BJ (cell line): ENCODE measurements at regions not wholly inside any gene's neighbourhood (a gene's known extent, or its start where the extent isn't known, plus 50 kb on each side); places are given as distances from the start of the nearest gene placed in this dataset.

Experiments
- CTCF ChIA-PET: fragments of 350-600 bp; formaldehyde crosslinking; extraction: SDS; loops from one replicate; lab custom pipeline; 2021; ENCODE audit warnings: antibody characterized with exemption, inconsistent platforms; lab: Yijun Ruan, JAX
- POLR2A ChIA-PET: fragments of 300-600 bp; sonication (Branson Sonifier 250); formaldehyde crosslinking; extraction: SDS; loops from one replicate; lab custom pipeline; 2021; ENCODE audit warnings: antibody characterized with exemption; lab: Charles Lee
- DNase-seq: peaks from one replicate; pipeline ENCODE4 v3.0.0-alpha.2; 2011; ENCODE audit warnings: low read depth
- H3K27me3 ChIP-seq: 2 replicates; pipeline ENCODE4 v1.6.0; 2011; ENCODE audit warnings: low read length; ENCODE audit not compliant: control insufficient read depth, insufficient read depth
- H3K36me3 ChIP-seq: 2 replicates; pipeline ENCODE4 v1.5.1; 2011; ENCODE audit warnings: low read length; ENCODE audit not compliant: control insufficient read depth, insufficient read depth
- H3K4me3 ChIP-seq: 2 replicates; pipeline ENCODE4 v1.5.1; 2011; ENCODE audit warnings: low read depth, mild to moderate bottlenecking, control low read depth, low read length
- CTCF ChIP-seq: IDR thresholded peaks from 2 replicates; pipeline ENCODE4 v1.5.1; 2011; ENCODE audit warnings: low read depth, mild to moderate bottlenecking, control low read depth, inconsistent platforms, low read length, moderate library complexity; ENCODE audit not compliant: insufficient read depth

- CTCF ChIA-PET = interaction anchor here (0.5 to 5.8 kb wide), 18 partner anchors 10 to 1328 kb away, joined by 3 to 58 read pairs (median 4); no protein-coding TSS in a partner anchor
- POLR2A ChIA-PET = no interaction called here
Observed at GRCh38 chr6:134111062-134111677, 58.7 kb upstream of the SLC2A12 start.

GRCh38 chr6:134106702-134107101, 54.3 kb upstream of the SLC2A12 start:
- Histone ChIP-seq H3K4me3 (no peak overlapping the region), H3K27me3 (peaks cover 2% of the 10 kb centered on the region), H3K36me3 (no peaks in the 10 kb centered on the region)
- CTCF ChIA-PET = interaction anchor here (0.7 to 1.1 kb wide), 2 partner anchors 8 to 183 kb away, joined by 3 to 6 read pairs; no protein-coding TSS in a partner anchor
- TF ChIP-seq CTCF = no peak
- POLR2A ChIA-PET = no interaction called here
- DNase-seq = no peak

More at GRCh38 chr6:134111062-134111677, 58.7 kb upstream of the SLC2A12 start:
- peak; percentile 80 for TF ChIP-seq CTCF
- H3K27me3 ChIP-seq = peaks cover 2% of the 10 kb centered on the region; the same call in 1 of the 2 replicates
- H3K36me3 ChIP-seq = no peaks in the 10 kb centered on the region
- no peak overlapping the region for H3K4me3 ChIP-seq
- no peak for DNase-seq

- ChIA-PET POLR2A (no interaction called here), CTCF (interaction anchor here (1.0 kb wide), 1 partner anchor 185 kb away, joined by 3 read pairs; no protein-coding TSS in a partner anchor)
- H3K27me3 ChIP-seq = peaks cover 2% of the 10 kb centered on the region
- H3K36me3 ChIP-seq = no peaks in the 10 kb centered on the region
- no peak overlapping the region for H3K4me3 ChIP-seq
- no peak for DNase-seq
- TF ChIP-seq CTCF = no peak
Observed at GRCh38 chr6:134105940-134106339, 53.5 kb upstream of the SLC2A12 start.

- CTCF ChIA-PET = interaction anchor here (1.6 to 10.8 kb wide), 4 partner anchors 9 to 176 kb away, joined by 9 to 337 read pairs (median 19); no protein-coding TSS in a partner anchor
- POLR2A ChIA-PET = no interaction called here
- no peak for TF ChIP-seq CTCF
- no peaks in the 10 kb centered on the region for H3K36me3 ChIP-seq
- no peak for DNase-seq
- H3K27me3 ChIP-seq = peaks cover 5% of the 10 kb centered on the region
- no peak overlapping the region for H3K4me3 ChIP-seq
Observed at GRCh38 chr6:134103006-134103405, 50.6 kb upstream of the SLC2A12 start.
